ENCODE measurements at regions not wholly inside any gene's neighbourhood (a gene's known extent, or its start where the extent isn't known, plus 50 kb on each side); places are given as distances from the start of the nearest gene placed in this dataset.
"Not testable (repeated sequence)": the region's sequence is repeated elsewhere in the genome, so short reads cannot be mapped to it uniquely, and the experiment has no call there.

DNA sequence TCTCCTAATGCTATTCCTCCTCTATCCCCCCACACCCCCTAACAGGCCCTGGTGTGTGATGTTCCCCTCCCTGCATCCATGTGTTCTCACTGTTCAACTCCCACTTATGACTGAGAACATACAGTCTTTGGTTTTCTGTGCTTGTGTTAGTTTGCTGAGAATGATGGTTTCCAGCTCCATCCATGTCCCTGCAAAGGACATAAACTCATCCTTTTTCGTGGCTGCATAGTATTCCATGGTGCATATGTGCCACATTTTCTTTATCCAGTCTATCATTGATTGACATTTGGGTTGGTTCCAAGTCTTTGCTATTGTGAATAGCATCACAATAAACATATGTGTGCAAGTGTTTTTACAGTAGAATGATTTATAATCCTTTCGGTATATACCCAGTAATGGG lies 870.0 kb upstream of the SLC39A10 start:
- not testable (repeated sequence) for DNase-seq (ENCODE audit: low read depth in 2 of 2)

DNA sequence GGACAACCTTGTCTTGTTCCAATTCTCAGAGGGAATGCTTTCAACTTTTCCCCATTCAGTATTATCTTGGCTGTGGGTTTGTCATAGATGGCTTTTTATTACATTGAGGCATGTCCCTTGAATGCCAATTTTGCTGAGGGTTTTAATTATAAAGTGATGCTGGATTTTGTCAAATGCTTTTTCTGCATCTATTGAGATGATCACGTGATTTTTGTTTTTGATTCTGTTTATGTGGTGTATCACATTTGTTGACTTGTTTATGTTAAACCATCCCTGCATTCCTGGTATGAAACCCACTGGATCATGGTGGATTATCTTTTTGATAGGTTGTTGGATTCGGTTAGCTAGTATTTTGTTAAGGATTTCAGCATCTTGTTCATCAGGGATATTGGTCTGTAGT lies 885.6 kb upstream of the SLC39A10 start:
- not testable (repeated sequence) for DNase-seq (ENCODE audit: low read depth in 2 of 2)

DNA sequence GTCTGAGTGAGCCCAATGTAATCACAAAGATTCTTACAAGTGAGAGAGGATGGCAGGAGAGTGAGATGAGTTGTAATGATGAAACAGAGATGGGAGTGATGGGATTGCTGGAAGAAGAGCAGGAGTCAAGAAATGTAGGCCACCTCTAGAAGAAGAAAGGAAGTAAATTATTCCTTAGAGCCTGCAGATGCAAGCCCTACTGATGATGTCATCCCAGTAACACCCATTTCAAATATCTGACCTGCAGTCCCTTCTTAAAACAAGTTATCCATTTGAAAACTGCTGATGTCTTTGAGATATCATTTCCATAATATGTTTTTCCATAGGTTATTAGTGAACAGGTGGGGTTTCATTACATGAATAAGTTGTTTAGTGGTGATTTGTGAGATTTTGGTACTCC lies 888.0 kb upstream of the SLC39A10 start:
- DNase-seq (ENCODE audit: low read depth in 2 of 2), result no peak

DNA sequence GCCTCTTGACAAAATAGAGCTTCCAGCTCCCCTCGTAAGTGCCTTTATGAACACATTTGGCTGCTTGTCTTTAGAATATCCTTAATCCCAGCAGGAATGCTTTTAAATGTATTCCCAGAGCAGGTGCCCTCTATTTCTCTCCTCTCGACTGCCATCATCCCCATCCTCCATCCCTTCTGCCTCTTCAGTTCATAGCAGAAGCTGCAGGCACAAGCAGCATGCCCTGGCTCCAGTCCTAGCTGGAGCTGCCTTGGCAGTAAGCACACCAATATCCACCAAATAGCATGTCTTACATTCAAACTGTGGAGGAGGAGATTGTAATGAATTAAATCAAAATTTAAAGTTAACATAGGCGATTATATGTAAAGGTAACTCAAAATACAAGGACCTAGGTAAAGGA lies 891.3 kb upstream of the SLC39A10 start:
- DNase-seq (ENCODE audit: low read depth in 2 of 2), result no peak

DNA sequence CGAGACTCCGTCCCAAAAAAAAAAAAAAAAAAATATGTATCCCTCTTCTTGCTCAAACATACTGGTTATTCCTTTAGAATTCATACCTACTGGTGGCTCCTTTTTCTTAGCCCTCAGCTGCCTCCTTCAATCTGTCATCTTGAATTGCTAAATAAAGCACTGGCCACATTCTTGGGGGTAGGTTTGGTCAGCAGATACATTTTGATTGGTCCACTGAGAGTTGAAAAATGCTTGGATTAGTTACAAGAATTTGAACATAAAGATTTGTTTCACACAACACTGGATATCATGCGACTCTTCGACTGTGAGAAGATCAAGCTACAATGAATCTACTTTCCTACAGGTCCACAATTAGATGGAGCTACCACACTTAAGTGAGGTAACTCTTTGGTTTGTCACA lies 906.1 kb upstream of the SLC39A10 start:
- DNase-seq (ENCODE audit: low read depth in 2 of 2), result no peak

DNA sequence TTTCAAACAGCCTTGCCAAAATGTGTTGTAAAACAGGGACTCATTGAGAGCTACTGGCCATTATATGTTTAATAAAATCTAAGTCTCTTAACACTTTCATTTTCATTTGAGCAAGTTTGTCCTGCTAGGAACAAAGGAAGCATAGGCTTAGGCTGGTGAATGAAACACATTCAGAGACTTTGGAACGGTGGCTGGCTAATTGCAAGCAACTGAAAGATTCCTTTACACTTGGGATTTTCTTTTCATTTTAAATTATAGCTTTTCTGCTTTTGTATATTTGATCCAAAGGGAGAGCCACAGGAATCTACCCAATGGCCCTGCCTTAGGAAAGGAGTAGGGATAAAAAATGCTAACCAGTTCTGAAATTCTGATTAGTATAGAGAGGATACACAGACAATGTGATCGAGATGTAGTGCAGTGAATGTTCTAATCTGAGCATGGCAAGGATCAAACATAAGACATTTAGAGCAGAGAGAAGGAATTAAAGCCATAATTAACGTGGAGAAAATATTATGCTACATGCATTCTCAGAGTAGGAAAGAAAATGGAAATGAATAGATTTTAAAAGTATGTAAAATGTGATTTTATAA lies 911.4 kb upstream of the SLC39A10 start:
- DNase-seq (ENCODE audit: low read depth in 2 of 2), result no peak

DNA sequence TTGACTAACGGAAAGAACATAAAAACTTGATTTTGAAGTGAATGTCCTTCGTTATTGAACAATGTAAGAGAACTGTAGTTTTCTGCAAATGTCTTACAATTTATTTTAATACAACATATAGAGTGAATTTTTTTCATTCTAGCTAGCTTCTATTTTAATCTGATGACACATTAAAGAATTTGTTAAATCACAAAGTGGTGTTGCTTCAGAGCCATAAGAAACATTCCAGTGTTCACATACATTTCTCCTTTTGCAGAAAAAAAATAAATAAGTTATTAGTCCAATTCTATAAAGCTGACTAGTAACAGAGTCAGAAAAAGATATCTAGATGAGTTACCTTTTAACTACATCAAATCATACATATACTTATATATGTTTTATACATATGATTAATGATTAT lies 914.3 kb upstream of the SLC39A10 start:
- no peak for DNase-seq (ENCODE audit: low read depth in 2 of 2)

DNA sequence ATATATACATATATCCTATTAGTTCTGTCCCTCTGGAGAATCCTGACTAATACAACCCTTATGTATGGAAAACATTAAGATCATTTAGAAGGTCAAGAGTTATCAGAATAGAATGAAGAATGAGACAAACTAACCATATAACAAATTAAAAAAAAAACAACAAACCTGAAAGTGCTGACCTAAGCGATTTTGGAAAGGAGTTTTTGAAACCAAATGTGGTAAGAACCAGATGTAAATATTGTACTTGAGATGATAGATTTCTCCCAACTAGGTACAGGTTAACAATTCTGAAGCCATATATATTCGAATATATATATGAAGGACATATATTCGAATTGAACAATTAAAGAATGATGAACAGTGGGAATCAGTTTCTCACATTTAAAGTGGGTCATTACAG lies 917.8 kb upstream of the SLC39A10 start:
- no peak for DNase-seq (ENCODE audit: low read depth in 2 of 2)

DNA sequence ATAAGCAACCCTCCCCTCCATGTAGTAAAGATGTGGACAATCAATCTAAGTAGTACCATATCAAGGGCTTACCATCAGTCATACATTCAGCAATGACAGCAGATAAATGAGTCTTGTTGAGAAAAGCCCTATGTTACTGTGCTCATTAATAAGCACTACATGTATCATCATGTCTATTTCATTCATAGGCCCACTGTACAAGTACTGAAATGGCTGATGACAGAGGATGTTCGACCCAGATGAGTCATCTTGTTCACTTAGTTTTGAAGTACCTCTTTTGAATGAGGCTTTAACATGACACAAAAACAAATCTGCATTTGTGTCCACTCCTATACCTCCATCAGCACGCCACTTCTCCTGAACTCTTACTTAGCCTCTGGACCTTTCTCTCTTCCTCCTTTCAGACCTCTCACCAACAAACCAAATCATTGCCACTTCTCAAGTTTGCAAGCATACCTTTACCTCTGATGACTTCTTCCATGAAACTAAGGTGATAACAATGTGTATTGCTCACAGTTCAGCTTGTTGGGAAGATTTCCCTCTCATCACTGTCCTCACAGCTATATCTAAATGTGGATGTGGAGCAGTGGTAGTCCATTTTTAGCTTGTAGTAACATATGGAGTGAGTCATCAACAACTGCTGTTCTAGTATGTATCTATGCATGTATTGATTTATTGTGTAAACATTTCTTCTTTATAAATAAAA lies 921.0 kb upstream of the SLC39A10 start:
- DNase-seq (ENCODE audit: low read depth in 2 of 2), result no peak

DNA sequence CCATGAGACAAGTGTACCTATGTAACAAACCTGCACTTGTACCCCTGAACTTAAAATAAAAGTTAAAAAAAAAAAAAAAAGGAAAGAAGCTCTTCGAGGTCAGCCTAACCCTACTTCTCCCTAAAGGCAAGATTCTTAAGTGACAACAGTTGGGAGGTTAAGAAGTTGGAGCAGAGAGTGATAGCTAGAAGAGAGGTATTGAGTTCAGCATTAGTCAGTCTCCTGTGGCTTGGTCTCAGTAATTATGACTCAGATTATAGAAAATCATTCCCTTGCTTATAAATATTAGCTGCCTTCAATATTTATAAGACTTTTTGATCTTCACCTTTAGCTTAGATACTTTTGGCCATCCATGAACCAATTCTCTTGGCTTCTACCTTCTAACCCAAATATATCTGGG lies 926.8 kb upstream of the SLC39A10 start:
- no peak for DNase-seq (ENCODE audit: low read depth in 2 of 2)

DNA sequence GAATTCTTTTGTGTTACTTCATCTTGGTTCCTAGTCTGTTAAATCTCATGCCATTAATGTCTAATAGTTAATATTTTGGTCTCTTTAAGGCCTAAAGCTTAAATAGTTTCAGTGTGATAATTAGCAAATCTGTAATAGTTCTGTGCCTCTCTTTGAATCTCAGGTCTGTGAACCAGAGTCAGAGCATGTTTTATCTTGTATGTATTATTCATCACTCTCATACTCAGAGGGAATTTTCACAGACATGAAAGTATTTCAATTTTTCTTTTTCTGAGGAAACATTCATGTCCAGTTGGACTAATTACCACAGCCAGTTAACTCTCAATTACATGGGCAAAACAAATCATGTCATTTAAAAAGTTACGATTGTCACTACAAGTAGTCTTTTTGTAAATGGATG lies 931.9 kb upstream of the SLC39A10 start:
- DNase-seq (ENCODE audit: low read depth in 2 of 2), result no peak

DNA sequence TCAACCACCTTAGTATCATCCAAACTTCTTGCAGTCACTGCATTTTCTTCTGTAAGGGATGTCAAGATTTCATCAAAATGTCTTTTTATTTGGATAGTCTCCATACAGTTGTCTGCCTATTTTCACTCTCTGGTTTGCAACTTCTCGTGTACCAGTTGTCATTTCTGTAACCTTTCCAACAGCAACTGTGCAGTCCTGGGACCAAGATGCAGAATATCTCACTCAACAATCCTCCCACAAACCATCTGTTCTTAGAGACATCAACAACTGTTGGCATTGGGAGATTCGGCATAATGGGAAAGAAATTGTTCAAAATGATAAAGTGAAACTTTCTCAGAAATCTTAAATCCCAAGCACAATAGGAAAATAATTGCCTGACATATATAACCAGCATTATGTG lies 933.6 kb upstream of the SLC39A10 start:
- no peak for DNase-seq (ENCODE audit: low read depth in 2 of 2)

DNA sequence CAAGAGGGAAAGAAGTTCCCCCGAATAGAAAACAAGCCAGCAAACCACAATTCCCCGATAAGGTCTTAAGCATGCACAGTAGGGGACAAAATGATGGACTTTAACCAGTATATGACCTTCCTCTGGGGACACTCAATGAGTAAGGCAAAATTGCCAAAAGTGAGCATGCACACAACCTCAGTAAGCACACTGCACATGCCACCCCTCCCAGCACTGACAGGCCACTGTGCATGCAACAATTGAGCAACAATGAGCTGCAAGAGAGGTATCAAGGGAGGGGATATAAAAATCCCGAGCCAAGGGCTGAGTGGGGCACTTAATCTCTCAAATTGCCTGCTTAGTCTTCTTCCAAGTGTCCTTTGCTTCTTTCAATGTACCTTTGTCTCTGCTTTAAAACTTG lies 935.8 kb upstream of the SLC39A10 start:
- DNase-seq (ENCODE audit: low read depth in 2 of 2), result no peak

DNA sequence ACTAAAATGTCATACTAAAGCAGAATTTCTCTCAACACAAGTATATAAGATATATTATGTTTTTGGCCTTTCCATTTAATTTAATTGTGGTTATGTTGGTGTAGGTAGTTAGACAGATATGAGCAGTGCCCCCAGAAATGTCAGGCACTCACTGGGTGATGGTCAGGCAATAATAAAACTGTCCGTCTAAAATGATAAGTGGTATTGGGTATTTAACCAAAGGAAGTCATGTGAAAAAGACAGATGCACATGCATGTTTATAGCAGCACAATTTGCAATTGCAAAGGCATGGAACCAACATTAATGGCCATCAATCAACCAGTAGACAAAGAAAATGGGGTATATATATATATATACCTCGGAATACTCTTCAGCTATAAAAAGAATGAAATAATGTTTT lies 936.6 kb upstream of the SLC39A10 start:
- no peak for DNase-seq (ENCODE audit: low read depth in 2 of 2)

DNA sequence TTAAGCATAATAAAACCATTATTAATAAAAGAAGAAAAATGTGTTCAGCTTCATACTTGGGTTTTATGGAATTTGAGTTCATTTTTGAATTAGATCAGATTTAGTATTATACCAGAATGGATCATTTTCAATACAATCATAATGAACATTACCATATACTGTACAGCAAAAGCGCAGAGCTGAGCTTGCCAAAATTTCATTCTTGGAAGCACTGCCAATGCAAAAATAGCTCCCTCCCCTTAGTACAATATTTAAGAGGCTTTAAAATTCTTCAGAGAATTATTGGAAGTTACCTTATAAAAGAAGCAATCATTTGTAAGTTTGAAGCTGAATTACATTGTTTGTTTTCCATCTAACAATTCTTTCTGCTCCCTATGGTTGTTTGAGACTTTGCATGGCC lies 938.1 kb upstream of the SLC39A10 start:
- no peak for DNase-seq (ENCODE audit: low read depth in 2 of 2)

DNA sequence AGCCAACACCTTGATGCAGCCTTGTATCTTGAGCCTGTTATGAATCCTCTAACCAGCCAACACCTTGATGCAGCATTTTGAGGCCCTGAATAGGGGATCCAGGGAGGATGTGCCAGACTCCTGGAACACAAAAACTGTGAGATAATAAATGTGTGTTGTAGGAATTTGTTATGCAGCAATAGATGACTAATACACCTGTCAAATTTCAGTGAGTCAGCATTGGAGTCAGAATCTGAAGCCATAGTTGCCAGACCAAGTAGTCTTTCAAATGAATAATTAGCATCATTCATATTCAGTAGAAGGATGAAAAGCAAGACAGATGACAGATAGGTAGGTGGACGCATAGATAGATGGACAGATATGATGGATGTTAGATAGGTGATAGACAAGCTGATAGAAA lies 942.5 kb upstream of the SLC39A10 start:
- DNase-seq (ENCODE audit: low read depth in 2 of 2), result no peak

DNA sequence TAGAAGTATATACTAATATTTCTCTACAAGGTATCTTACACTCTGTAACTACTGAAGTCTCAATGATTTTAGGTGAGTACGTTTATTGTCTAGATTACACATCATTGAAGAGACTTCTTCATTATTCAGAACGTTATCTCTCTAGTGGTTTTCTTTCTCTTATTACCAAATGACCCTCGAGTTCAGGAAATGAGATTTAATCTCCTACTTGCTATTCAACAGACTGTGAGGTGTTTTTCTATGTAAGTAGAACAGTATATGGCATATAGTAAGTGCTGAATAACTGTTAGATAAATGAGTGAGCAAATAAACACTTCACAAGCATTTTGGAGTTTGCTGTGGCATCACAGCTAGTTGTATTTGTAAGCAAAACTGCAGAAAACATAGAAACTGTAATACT lies 947.2 kb upstream of the SLC39A10 start:
- no peak for DNase-seq (ENCODE audit: low read depth in 2 of 2)

DNA sequence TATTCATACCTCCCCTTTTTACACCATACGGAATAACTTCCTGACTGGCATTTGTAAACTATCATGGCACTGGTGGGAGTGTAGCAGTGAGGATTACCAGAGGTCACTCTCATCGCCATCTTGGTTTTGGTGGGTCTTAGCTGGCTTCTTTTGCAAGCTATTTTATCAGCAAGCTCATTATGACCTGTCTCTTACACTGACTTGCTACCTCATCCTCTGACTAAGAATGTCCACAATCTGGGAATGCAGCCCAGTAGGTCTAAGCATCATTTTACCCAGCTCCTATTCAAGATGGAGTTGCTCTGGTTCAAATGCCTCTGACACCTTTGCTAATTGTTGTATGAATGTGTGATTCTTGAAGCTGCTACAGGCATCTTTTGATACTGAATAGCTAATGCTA lies 950.8 kb upstream of the SLC39A10 start:
- DNase-seq (ENCODE audit: low read depth in 2 of 2), result no peak

DNA sequence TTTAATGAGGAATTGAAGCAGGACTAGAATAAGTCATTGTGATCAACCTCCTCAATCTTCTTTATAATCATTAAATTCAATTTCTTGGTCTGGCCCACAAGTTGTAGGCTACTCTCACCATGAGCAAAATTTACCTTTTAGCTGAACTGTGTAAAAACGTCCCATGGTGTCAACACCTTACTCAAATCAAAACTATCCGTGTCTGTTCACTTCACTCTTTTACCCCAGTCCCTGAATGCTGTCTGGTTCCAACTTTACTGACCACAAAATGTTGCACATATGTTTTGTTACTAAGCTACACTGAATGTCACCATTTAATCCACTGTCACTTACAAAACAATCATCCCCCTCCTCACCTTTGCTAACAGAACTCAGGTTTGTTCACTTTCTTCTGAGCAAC lies 951.6 kb upstream of the SLC39A10 start:
- DNase-seq (ENCODE audit: low read depth in 2 of 2), result no peak

DNA sequence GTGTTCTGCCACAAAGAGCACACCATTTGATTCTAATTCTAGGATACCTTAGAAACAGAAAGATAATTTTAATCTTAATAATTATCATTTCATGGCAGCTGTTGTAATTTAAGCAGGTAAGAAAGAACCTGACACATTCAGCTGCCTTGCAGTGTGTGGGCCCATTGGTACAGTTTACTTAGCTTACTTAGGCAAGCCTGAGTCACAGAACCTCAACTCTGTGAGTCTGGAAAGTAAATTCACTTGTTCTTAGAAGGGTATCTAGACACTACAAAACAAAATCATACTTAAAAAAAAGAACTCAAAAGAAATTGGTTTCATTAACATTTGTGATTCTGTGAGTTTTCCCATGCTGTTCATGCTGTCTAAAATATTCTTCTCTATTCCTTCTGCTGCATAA lies 956.3 kb upstream of the SLC39A10 start:
- no peak for DNase-seq (ENCODE audit: low read depth in 2 of 2)

DNA sequence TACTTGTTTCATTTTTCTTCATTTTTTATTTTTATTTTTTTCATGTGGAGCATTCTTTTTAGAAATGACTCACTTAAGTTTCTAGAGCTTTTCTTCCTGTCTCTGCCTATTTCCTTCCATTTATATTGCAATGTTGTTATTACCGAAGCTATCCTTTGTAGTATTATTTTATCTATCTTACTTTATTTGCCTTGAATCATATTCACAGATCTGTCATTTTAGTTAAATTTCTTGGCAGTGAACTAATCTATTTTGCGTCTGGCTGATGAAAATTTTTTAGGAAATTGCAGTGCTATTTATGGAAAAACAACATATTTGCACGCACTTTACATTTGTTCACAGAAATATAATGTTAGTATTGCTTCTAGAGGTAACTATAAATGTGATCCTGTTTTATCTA lies 956.9 kb upstream of the SLC39A10 start:
- DNase-seq (ENCODE audit: low read depth in 2 of 2), result no peak

DNA sequence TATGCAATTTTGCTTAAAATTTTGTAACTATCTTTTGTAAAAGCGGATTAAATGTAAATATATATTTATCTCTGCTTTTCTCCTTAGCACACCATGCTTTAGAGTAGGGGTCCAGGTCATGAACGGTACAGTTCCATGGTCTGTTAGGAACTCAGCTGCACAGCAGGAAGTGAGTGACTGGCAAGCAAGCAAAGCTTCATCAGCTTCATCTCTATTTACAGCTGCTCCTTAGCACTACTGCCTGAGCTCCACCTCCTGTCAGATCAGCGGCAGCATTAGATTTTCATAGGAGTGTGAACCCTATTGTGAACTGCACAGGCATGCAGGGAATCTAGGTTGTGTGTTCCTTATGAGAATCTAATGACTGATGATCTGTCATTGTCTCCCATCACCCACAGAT lies 959.0 kb upstream of the SLC39A10 start:
- DNase-seq (ENCODE audit: low read depth in 2 of 2), result no peak

DNA sequence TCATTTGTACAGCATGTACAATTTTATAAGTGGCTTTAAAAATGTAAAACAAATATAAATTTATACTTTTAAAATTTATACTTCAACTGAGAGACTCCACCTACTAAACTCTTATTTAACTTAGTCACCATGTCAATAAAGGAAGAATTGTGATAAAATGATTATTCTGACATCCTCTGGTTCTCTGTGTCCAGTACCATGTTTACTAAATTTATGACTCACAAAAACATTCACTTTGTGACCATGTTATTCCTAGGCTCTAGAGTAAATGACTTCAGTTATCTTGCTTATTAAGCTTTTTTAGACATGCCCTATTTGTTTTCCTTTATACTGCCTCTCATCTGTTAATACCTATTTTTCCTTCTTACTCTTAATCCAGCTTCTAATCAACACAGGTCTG lies 959.6 kb upstream of the SLC39A10 start:
- no peak for DNase-seq (ENCODE audit: low read depth in 2 of 2)

DNA sequence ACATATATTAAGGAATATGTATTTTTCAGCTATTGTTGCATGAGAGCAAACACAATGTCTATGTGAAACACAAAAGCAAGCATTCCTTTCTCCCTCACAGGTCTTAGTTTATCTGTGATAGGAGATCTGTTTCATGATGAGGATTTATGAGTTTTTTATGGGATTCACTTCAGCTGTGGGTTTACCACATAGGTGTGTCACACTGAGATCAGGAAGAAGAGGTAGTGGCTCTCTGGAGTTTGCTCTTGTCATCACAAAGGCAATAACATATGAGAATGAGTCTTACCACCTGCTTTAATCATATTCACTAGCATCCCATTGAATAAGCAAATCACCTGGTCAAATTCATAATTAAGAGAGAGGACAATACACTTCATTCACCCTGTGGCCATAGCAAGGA lies 960.3 kb upstream of the SLC39A10 start:
- DNase-seq (ENCODE audit: low read depth in 2 of 2), result no peak
